Heart left ventricle (tissue), 13 donors: ENCODE measurements at regions not wholly inside any gene's neighbourhood (a gene's known extent, or its start where the extent isn't known, plus 50 kb on each side); places are given as distances from the start of the nearest gene placed in this dataset.

ENCODE experiments used
- POLR2A ChIP-seq, 2 donors: fragments of 450-650 bp; IDR thresholded peaks; one replicate each; pipeline ENCODE4 v1.6.1; 2017; ENCODE audit warnings: antibody characterized with exemption in 2 of 2, mild to moderate bottlenecking in 2 of 2, moderate library complexity in 2 of 2
- TF ChIP-seq, protein P1 (sequence below), 12 donors: fragments of 200-600 bp; sonication (generic) in 4 of 12; IDR thresholded peaks; one replicate each; pipeline versions ENCODE4 v1.5.0 to v1.8.0; 2018 to 2022; ENCODE audit warnings: antibody characterized with exemption in 12 of 12, mild to moderate bottlenecking in 5 of 12
- donor health status: ischemic (EF 13 %, LVEDD 7.1; RV severe dilation, severe dysfunction).
- donor health status: DM: no; HTN: yes; CAD: no.
- donor health status: DM: no; HTN: no; CAD: no.
- donor health status: ischemic (EF 25% LVEDD 6.9; RV normal size, moderate dysfunction).
- donor health status: ischemic (EF 25% LVEDD 5.7; RV mildly dilated, moderate dysfunction).
- donor health status: ischemic (EF 35%, LVEDD 5.7; RV mildly dilated, moderate dysfunction).
- donor health status: nonischemic (EF 11% LVEDD 7.7; RV severe dilation, severe dysfunction).
- donor health status: DM: yes; HTN: yes; CAD: no.
- donor health status: PGD.
- donor health status: ischemic (EF 29% LVEDD 5.4; RV normal size, mild dysfunction).
- donor health status: nonischemic (EF 23%, LVEDD 6.1; RV moderate dilation, normal function).

DNA sequence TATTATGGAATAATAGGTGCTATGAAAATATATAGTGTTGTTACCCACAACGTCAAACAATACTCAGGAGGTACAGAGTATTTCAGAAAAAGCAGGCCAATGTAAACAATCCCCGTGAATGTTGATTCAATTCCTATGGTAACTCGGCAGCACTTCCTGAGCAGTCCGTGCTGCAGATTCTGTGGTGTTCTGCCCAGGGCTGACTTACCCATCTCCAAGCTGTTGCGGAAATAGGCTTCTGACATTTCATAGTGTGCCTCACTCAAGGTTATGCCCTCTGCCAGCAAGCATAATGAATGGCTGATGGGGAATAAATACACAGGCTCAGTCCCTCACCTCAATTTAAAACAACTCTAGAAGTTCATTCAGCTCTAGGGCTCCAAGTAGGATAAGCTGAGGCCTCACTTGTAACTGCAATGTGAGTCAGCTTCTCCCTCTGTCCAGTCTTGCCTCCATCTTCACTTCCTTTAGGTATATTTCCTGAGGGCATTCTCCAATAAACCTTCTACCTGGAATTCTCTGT, 177.6 kb downstream of the GNAI1 start:
- no peak for TF ChIP-seq POLR2A (IDR thresholded peaks at IDR 0.05)
- TF ChIP-seq, protein P1, sequence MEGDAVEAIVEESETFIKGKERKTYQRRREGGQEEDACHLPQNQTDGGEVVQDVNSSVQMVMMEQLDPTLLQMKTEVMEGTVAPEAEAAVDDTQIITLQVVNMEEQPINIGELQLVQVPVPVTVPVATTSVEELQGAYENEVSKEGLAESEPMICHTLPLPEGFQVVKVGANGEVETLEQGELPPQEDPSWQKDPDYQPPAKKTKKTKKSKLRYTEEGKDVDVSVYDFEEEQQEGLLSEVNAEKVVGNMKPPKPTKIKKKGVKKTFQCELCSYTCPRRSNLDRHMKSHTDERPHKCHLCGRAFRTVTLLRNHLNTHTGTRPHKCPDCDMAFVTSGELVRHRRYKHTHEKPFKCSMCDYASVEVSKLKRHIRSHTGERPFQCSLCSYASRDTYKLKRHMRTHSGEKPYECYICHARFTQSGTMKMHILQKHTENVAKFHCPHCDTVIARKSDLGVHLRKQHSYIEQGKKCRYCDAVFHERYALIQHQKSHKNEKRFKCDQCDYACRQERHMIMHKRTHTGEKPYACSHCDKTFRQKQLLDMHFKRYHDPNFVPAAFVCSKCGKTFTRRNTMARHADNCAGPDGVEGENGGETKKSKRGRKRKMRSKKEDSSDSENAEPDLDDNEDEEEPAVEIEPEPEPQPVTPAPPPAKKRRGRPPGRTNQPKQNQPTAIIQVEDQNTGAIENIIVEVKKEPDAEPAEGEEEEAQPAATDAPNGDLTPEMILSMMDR (IDR thresholded peaks at IDR 0.05) = no peak
